SK-MEL-5 (cell line): ENCODE measurements at regions not wholly inside any gene's neighbourhood (a gene's known extent, or its start where the extent isn't known, plus 50 kb on each side); places are given as distances from the start of the nearest gene placed in this dataset.

Source experiments
- DNase-seq: peaks from one replicate; pipeline ENCODE4 v3.0.0-alpha.2; 2016; ENCODE audit warnings: low read depth, low spot score
- in situ Hi-C: cut with HindIII; loops from 2 replicates; pipeline ENCODE4 v1.10.0; 2016; ENCODE audit warnings: low sequenced_read_pairs, high pct_unique_total_duplicates, low pct_unique_long_range_greater_than_20kb

GRCh38 chr1:29586991-29587745 is 350.8 kb downstream of the PTPRU start:
- no peak for DNase-seq
- in situ Hi-C loops, result no loop called here

GRCh38 chr1:29586215-29586614 is 349.9 kb downstream of the PTPRU start:
- in situ Hi-C loops, result no loop called here
- no peak for DNase-seq

GRCh38 chr1:29585656-29586055 is 349.3 kb downstream of the PTPRU start:
- in situ Hi-C loops, result no loop called here
- no peak for DNase-seq

GRCh38 chr1:29585201-29585600 is 348.9 kb downstream of the PTPRU start:
- in situ Hi-C loops, result no loop called here
- no peak for DNase-seq

- in situ Hi-C loops, result no loop called here
- no peak for DNase-seq
These were observed 348.5 kb downstream of the PTPRU start for GRCh38 chr1:29584776-29585175.

GRCh38 chr1:29584362-29584761 is 348.0 kb downstream of the PTPRU start:
- in situ Hi-C loops, result no loop called here

GRCh38 chr1:29583727-29584126 is 347.4 kb downstream of the PTPRU start:
- in situ Hi-C loops, result no loop called here

More at GRCh38 chr1:29584362-29584761, 348.0 kb downstream of the PTPRU start:
- DNase-seq, result no peak

GRCh38 chr1:29581256-29581655 is 344.9 kb downstream of the PTPRU start:
- in situ Hi-C loops, result no loop called here
- DNase-seq, result no peak

More at GRCh38 chr1:29583727-29584126, 347.4 kb downstream of the PTPRU start:
- no peak for DNase-seq

- in situ Hi-C loops, result no loop called here
These were observed 343.6 kb downstream of the PTPRU start for GRCh38 chr1:29579821-29580425.

GRCh38 chr1:29577512-29577911 is 341.2 kb downstream of the PTPRU start:
- in situ Hi-C loops, result no loop called here

More at GRCh38 chr1:29579821-29580425, 343.6 kb downstream of the PTPRU start:
- no peak for DNase-seq

GRCh38 chr1:29576510-29576909 is 340.2 kb downstream of the PTPRU start:
- in situ Hi-C loops, result no loop called here

More at GRCh38 chr1:29577512-29577911, 341.2 kb downstream of the PTPRU start:
- no peak for DNase-seq

GRCh38 chr1:29575826-29576225 is 339.5 kb downstream of the PTPRU start:
- in situ Hi-C loops, result no loop called here
- DNase-seq, result peak; percentile 32

More at GRCh38 chr1:29576510-29576909, 340.2 kb downstream of the PTPRU start:
- DNase-seq, result no peak

- in situ Hi-C loops, result no loop called here
- DNase-seq, result no peak
These were observed 339.0 kb downstream of the PTPRU start for GRCh38 chr1:29575277-29575676.

GRCh38 chr1:29574871-29575270 is 338.5 kb downstream of the PTPRU start:
- DNase-seq, result no peak
- in situ Hi-C loops, result no loop called here

- in situ Hi-C loops, result no loop called here
- DNase-seq, result no peak
These were observed 333.8 kb downstream of the PTPRU start for GRCh38 chr1:29569971-29570634.

- in situ Hi-C loops, result no loop called here
- DNase-seq, result no peak
These were observed 330.9 kb downstream of the PTPRU start for GRCh38 chr1:29567257-29567656.

- in situ Hi-C loops, result no loop called here
- DNase-seq, result no peak
These were observed 329.2 kb downstream of the PTPRU start for GRCh38 chr1:29565490-29565889.

GRCh38 chr1:29563571-29563970 is 327.2 kb downstream of the PTPRU start:
- in situ Hi-C loops, result no loop called here
- DNase-seq, result no peak

GRCh38 chr1:29563092-29563491 is 326.8 kb downstream of the PTPRU start:
- in situ Hi-C loops, result no loop called here
- no peak for DNase-seq
